WTC11 (cell line): ENCODE measurements at regions not wholly inside any gene's neighbourhood (a gene's known extent, or its start where the extent isn't known, plus 50 kb on each side); places are given as distances from the start of the nearest gene placed in this dataset.
A peak's percentile ranks its signal among the peaks of the same experiment; 100 is the strongest.

ENCODE experiments used
- ATAC-seq: fragments of 200-7000 bp; cut with Tn5 transposase; 2 replicates; pipeline ENCODE4 v1.10.0; 2021; ENCODE audit warnings: mild to moderate bottlenecking, moderate library complexity
- CTCF ChIA-PET: fragments of 300-600 bp; sonication (Branson Sonifier 250); formaldehyde crosslinking; loops from one replicate; lab custom pipeline; 2021; ENCODE audit warnings: antibody characterized with exemption; lab: Charles Lee
- POLR2A ChIA-PET: fragments of 350-600 bp; sonication (Branson Sonifier 250); formaldehyde crosslinking; loops from one replicate; lab custom pipeline; 2021; ENCODE audit warnings: antibody characterized with exemption; lab: Charles Lee
- DNase-seq: peaks from one replicate; pipeline ENCODE4 v3.0.0; 2021; ENCODE audit warnings: low spot score
- H3K27ac Mint-ChIP-seq: 2 replicates; pipeline ENCODE4 v1.8.0; 2021; ENCODE audit warnings: mixed read lengths
- H3K27me3 Mint-ChIP-seq: 2 replicates; pipeline ENCODE4 v1.8.0; 2021; ENCODE audit warnings: low read depth, mild to moderate bottlenecking, moderate library complexity, mixed read lengths
- H3K36me3 Mint-ChIP-seq: 2 replicates; pipeline ENCODE4 v1.8.0; 2021; ENCODE audit warnings: mixed read lengths
- H3K4me1 Mint-ChIP-seq: 2 replicates; pipeline ENCODE4 v1.8.0; 2022; ENCODE audit warnings: mixed read lengths
- H3K4me3 Mint-ChIP-seq: 2 replicates; pipeline ENCODE4 v1.8.0; 2021; ENCODE audit warnings: mild to moderate bottlenecking, moderate library complexity, mixed read lengths
- H3K9me3 Mint-ChIP-seq: 2 replicates; pipeline ENCODE4 v1.8.0; 2021; ENCODE audit warnings: mixed read lengths
- AR ChIP-seq: fragments of 250-450 bp; sonication (Bioruptor Pico); IDR thresholded peaks from 2 replicates; pipeline ENCODE4 v1.9.0; 2021; ENCODE audit warnings: mild to moderate bottlenecking
- ESRRA ChIP-seq: sonication (generic); formaldehyde crosslinking; IDR thresholded peaks from 2 replicates; pipeline ENCODE4 v1.8.1; 2022; ENCODE audit warnings: mild to moderate bottlenecking, missing genetic modification reagents, borderline replicate concordance
- FOXK1 ChIP-seq: sonication (generic); formaldehyde crosslinking; IDR thresholded peaks from 2 replicates; pipeline ENCODE4 v1.8.0; 2022; ENCODE audit warnings: mild to moderate bottlenecking, moderate library complexity, missing genetic modification reagents
- GABPB1 ChIP-seq: sonication (generic); formaldehyde crosslinking; IDR thresholded peaks from 2 replicates; pipeline ENCODE4 v1.8.1; 2023; ENCODE audit warnings: mild to moderate bottlenecking, missing genetic modification reagents
- HMGA2 ChIP-seq: fragments of 250-450 bp; sonication (Bioruptor Pico); IDR thresholded peaks from 2 replicates; pipeline ENCODE4 v1.4.0; 2021; ENCODE audit warnings: mild to moderate bottlenecking, moderate library complexity
- IRF2 ChIP-seq: sonication (generic); formaldehyde crosslinking; IDR thresholded peaks from 2 replicates; pipeline ENCODE4 v1.8.0; 2022; ENCODE audit warnings: low read depth, missing genetic modification reagents, borderline replicate concordance
- JAZF1 ChIP-seq: fragments of 250-450 bp; sonication (Bioruptor Pico); IDR thresholded peaks from 2 replicates; pipeline ENCODE4 v1.9.0; 2021; ENCODE audit warnings: moderate library complexity, mild to moderate bottlenecking, inconsistent platforms
- MXD4 ChIP-seq: fragments of 250-450 bp; sonication (Bioruptor Pico); IDR thresholded peaks from 2 replicates; pipeline ENCODE4 v1.8.0; 2021; ENCODE audit warnings: mild to moderate bottlenecking, moderate library complexity, borderline replicate concordance
- NR2C2 ChIP-seq: sonication (generic); formaldehyde crosslinking; IDR thresholded peaks from 2 replicates; pipeline ENCODE4 v1.8.0; 2022; ENCODE audit warnings: mild to moderate bottlenecking, missing genetic modification reagents
- RELA ChIP-seq: sonication (generic); formaldehyde crosslinking; IDR thresholded peaks from 2 replicates; pipeline ENCODE4 v1.8.1; 2022; ENCODE audit warnings: missing genetic modification reagents, mild to moderate bottlenecking, borderline replicate concordance
- TEAD4 ChIP-seq: sonication (generic); formaldehyde crosslinking; IDR thresholded peaks from 2 replicates; pipeline ENCODE4 v1.8.0; 2022; ENCODE audit warnings: mild to moderate bottlenecking, missing genetic modification reagents
- USF1 ChIP-seq: sonication (generic); formaldehyde crosslinking; IDR thresholded peaks from 2 replicates; pipeline ENCODE4 v1.8.0; 2022; ENCODE audit warnings: mild to moderate bottlenecking, missing genetic modification reagents
- ZNF121 ChIP-seq: sonication (generic); formaldehyde crosslinking; IDR thresholded peaks from 2 replicates; pipeline ENCODE4 v1.8.0; 2023; ENCODE audit warnings: missing genetic modification reagents
- ZNF219 ChIP-seq: sonication (generic); formaldehyde crosslinking; IDR thresholded peaks from 2 replicates; pipeline ENCODE4 v1.8.0; 2023; ENCODE audit warnings: missing genetic modification reagents, mild to moderate bottlenecking, borderline replicate concordance
- ZNF317 ChIP-seq: sonication (generic); formaldehyde crosslinking; IDR thresholded peaks from 2 replicates; pipeline ENCODE4 v1.8.1; 2023; ENCODE audit warnings: low read depth, mild to moderate bottlenecking, moderate library complexity, missing genetic modification reagents, borderline replicate concordance
- ZNF416 ChIP-seq: fragments of 250-450 bp; sonication (Bioruptor Pico); IDR thresholded peaks from 2 replicates; pipeline ENCODE4 v1.9.0; 2021; ENCODE audit warnings: mild to moderate bottlenecking, inconsistent platforms
- ZNF423 ChIP-seq: fragments of 250-450 bp; sonication (Bioruptor Pico); IDR thresholded peaks from 2 replicates; pipeline ENCODE4 v2.1.2; 2022; ENCODE audit warnings: mild to moderate bottlenecking, moderate library complexity
- ZSCAN18 ChIP-seq: fragments of 250-450 bp; sonication (Bioruptor Pico); IDR thresholded peaks from 2 replicates; pipeline ENCODE4 v2.1.2; 2022; ENCODE audit warnings: mild to moderate bottlenecking, moderate library complexity
- TF ChIP-seq, protein P1 (sequence below): sonication (generic); formaldehyde crosslinking; IDR thresholded peaks from 2 replicates; pipeline ENCODE4 v1.8.0; 2022; ENCODE audit warnings: mild to moderate bottlenecking, missing genetic modification reagents
- TF ChIP-seq, protein P2 (sequence below): sonication (generic); formaldehyde crosslinking; IDR thresholded peaks from 2 replicates; pipeline ENCODE4 v1.8.1; 2022; ENCODE audit warnings: missing genetic modification reagents, borderline replicate concordance
- TF ChIP-seq, protein P3 (sequence below): sonication (generic); formaldehyde crosslinking; IDR thresholded peaks from 2 replicates; pipeline ENCODE4 v1.8.1; 2023; ENCODE audit warnings: mild to moderate bottlenecking, missing genetic modification reagents, moderate library complexity
- TF ChIP-seq, protein P4 (sequence below): sonication (generic); formaldehyde crosslinking; IDR thresholded peaks from 2 replicates; pipeline ENCODE4 v1.8.1; 2023; ENCODE audit warnings: mild to moderate bottlenecking, missing genetic modification reagents
- TF ChIP-seq, protein P5 (sequence below): fragments of 250-450 bp; sonication (Bioruptor Pico); IDR thresholded peaks from 2 replicates; pipeline ENCODE4 v1.9.0; 2021; ENCODE audit warnings: mild to moderate bottlenecking

DNA sequence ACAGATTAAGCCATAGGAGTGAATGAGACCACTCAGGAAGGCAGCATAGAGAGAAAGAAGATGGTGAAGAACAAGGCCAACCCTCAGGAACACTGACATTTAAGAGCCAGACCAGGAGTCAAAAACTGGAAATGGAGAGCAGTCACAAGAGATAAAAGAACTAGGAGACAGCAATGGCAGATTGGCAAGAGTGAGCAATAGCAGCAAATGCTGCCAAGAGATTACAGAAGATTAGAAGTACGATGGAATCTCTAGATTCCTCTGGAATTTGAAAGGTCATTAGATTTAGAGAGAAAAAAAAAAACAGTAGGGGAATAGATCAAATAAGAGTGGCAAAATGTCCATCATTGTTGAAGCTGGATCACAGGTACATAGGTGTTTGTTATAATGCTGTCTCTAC lies 73.4 kb upstream of the SLC44A1 start (continued):
- no peak for TF ChIP-seq ZNF121
- TF ChIP-seq HMGA2: no peak
- TF ChIP-seq, protein P1, sequence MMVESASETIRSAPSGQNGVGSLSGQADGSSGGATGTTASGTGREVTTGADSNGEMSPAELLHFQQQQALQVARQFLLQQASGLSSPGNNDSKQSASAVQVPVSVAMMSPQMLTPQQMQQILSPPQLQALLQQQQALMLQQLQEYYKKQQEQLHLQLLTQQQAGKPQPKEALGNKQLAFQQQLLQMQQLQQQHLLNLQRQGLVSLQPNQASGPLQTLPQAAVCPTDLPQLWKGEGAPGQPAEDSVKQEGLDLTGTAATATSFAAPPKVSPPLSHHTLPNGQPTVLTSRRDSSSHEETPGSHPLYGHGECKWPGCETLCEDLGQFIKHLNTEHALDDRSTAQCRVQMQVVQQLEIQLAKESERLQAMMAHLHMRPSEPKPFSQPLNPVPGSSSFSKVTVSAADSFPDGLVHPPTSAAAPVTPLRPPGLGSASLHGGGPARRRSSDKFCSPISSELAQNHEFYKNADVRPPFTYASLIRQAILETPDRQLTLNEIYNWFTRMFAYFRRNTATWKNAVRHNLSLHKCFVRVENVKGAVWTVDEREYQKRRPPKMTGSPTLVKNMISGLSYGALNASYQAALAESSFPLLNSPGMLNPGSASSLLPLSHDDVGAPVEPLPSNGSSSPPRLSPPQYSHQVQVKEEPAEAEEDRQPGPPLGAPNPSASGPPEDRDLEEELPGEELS (CRISPR knock-in tag): no peak
- TF ChIP-seq, protein P2, sequence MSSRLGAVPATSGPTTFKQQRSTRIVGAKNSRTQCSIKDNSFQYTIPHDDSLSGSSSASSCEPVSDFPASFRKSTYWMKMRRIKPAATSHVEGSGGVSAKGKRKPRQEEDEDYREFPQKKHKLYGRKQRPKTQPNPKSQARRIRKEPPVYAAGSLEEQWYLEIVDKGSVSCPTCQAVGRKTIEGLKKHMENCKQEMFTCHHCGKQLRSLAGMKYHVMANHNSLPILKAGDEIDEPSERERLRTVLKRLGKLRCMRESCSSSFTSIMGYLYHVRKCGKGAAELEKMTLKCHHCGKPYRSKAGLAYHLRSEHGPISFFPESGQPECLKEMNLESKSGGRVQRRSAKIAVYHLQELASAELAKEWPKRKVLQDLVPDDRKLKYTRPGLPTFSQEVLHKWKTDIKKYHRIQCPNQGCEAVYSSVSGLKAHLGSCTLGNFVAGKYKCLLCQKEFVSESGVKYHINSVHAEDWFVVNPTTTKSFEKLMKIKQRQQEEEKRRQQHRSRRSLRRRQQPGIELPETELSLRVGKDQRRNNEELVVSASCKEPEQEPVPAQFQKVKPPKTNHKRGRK (CRISPR knock-in tag): no peak
- no peak for TF ChIP-seq NR2C2 (CRISPR knock-in tag)
- TF ChIP-seq TEAD4 (CRISPR knock-in tag): no peak
- no peak for TF ChIP-seq ZNF423
- no peak for TF ChIP-seq ZNF416 (CRISPR knock-in tag)
- no peak for TF ChIP-seq ZSCAN18 (CRISPR knock-in tag)
- no peak for TF ChIP-seq ZNF317 (CRISPR knock-in tag)
- TF ChIP-seq MXD4 (CRISPR knock-in tag): no peak
- TF ChIP-seq, all 79 proteins: peak for 0

GRCh38 chr9:105171589-105171988 lies 72.9 kb upstream of the SLC44A1 start:
- DNase-seq (no peak), ATAC-seq (0 out of 2 replicates have a peak, but pooled peaks have one; percentile 11)
- Mint-ChIP-seq H3K4me1 (peaks cover 48% of the 10 kb centered on the region), H3K9me3 (peaks cover 10% of the 10 kb centered on the region), H3K27me3 (no peaks in the 10 kb centered on the region), H3K4me3 (no peak overlapping the region), H3K36me3 (no peaks in the 10 kb centered on the region), H3K27ac (no peak overlapping the region)
- POLR2A ChIA-PET: interaction anchor here (1.1 kb wide), 1 partner anchor 73 kb away, joined by 4 read pairs; no protein-coding TSS in a partner anchor
- TF ChIP-seq USF1 (CRISPR knock-in tag): no peak
- TF ChIP-seq, protein P3, sequence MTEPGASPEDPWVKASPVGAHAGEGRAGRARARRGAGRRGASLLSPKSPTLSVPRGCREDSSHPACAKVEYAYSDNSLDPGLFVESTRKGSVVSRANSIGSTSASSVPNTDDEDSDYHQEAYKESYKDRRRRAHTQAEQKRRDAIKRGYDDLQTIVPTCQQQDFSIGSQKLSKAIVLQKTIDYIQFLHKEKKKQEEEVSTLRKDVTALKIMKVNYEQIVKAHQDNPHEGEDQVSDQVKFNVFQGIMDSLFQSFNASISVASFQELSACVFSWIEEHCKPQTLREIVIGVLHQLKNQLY: no peak
- no peak for TF ChIP-seq RELA (CRISPR knock-in tag)
- no peak for TF ChIP-seq JAZF1
- TF ChIP-seq, protein P4, sequence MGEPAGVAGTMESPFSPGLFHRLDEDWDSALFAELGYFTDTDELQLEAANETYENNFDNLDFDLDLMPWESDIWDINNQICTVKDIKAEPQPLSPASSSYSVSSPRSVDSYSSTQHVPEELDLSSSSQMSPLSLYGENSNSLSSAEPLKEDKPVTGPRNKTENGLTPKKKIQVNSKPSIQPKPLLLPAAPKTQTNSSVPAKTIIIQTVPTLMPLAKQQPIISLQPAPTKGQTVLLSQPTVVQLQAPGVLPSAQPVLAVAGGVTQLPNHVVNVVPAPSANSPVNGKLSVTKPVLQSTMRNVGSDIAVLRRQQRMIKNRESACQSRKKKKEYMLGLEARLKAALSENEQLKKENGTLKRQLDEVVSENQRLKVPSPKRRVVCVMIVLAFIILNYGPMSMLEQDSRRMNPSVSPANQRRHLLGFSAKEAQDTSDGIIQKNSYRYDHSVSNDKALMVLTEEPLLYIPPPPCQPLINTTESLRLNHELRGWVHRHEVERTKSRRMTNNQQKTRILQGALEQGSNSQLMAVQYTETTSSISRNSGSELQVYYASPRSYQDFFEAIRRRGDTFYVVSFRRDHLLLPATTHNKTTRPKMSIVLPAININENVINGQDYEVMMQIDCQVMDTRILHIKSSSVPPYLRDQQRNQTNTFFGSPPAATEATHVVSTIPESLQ: no peak
- TF ChIP-seq ZNF219 (CRISPR knock-in tag): no peak
- TF ChIP-seq FOXK1 (CRISPR knock-in tag): no peak
- TF ChIP-seq IRF2 (CRISPR knock-in tag): no peak
- TF ChIP-seq AR (CRISPR knock-in tag): no peak
- TF ChIP-seq TEAD4 (CRISPR knock-in tag): no peak
- no peak for TF ChIP-seq ESRRA (CRISPR knock-in tag)
- TF ChIP-seq, protein P5, sequence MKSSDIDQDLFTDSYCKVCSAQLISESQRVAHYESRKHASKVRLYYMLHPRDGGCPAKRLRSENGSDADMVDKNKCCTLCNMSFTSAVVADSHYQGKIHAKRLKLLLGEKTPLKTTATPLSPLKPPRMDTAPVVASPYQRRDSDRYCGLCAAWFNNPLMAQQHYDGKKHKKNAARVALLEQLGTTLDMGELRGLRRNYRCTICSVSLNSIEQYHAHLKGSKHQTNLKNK: no peak
- TF ChIP-seq, protein P1 (CRISPR knock-in tag): no peak
- no peak for TF ChIP-seq GABPB1 (CRISPR knock-in tag)
- CTCF ChIA-PET: interaction anchor here (1.0 to 1.4 kb wide), 2 partner anchors 8 to 73 kb away, joined by 3 to 5 read pairs; partner anchors contain the start of gene SLC44A1
